WTC11 (cell line): ENCODE measurements at regions not wholly inside any gene's neighbourhood (a gene's known extent, or its start where the extent isn't known, plus 50 kb on each side); places are given as distances from the start of the nearest gene placed in this dataset.

Experiments
- CREB1 ChIP-seq: sonication (generic); formaldehyde crosslinking; IDR thresholded peaks from 2 replicates; pipeline ENCODE4 v1.8.0; 2023; ENCODE audit warnings: mild to moderate bottlenecking, missing genetic modification reagents
- CREM ChIP-seq: sonication (generic); formaldehyde crosslinking; IDR thresholded peaks from 2 replicates; pipeline ENCODE4 v1.8.1; 2022; ENCODE audit warnings: mild to moderate bottlenecking, missing genetic modification reagents, moderate library complexity
- ZNF138 ChIP-seq: sonication (generic); formaldehyde crosslinking; conservative IDR thresholded peaks from 2 replicates; pipeline ENCODE4 v1.8.1; 2022; ENCODE audit warnings: mild to moderate bottlenecking, moderate library complexity, missing genetic modification reagents
- ZNF232 ChIP-seq: sonication (generic); formaldehyde crosslinking; IDR thresholded peaks from 2 replicates; pipeline ENCODE4 v1.8.0; 2022; ENCODE audit warnings: mild to moderate bottlenecking, missing genetic modification reagents
- TF ChIP-seq, protein P1 (sequence below): fragments of 200-600 bp; IDR thresholded peaks from 2 replicates; pipeline ENCODE4 v1.8.0; 2022; ENCODE audit warnings: antibody characterized with exemption
- TF ChIP-seq, protein P2 (sequence below): sonication (generic); formaldehyde crosslinking; IDR thresholded peaks from 2 replicates; pipeline ENCODE4 v1.8.1; 2023; ENCODE audit warnings: mild to moderate bottlenecking, moderate library complexity, missing genetic modification reagents
- TF ChIP-seq, protein P3 (sequence below): sonication (generic); formaldehyde crosslinking; IDR thresholded peaks from 2 replicates; pipeline ENCODE4 v1.8.1; 2022; ENCODE audit warnings: low read depth, mild to moderate bottlenecking, moderate library complexity, missing genetic modification reagents, borderline replicate concordance
- TF ChIP-seq, protein P4 (sequence below): sonication (generic); formaldehyde crosslinking; IDR thresholded peaks from 2 replicates; pipeline ENCODE4 v1.8.1; 2023; ENCODE audit warnings: mild to moderate bottlenecking, missing genetic modification reagents

DNA sequence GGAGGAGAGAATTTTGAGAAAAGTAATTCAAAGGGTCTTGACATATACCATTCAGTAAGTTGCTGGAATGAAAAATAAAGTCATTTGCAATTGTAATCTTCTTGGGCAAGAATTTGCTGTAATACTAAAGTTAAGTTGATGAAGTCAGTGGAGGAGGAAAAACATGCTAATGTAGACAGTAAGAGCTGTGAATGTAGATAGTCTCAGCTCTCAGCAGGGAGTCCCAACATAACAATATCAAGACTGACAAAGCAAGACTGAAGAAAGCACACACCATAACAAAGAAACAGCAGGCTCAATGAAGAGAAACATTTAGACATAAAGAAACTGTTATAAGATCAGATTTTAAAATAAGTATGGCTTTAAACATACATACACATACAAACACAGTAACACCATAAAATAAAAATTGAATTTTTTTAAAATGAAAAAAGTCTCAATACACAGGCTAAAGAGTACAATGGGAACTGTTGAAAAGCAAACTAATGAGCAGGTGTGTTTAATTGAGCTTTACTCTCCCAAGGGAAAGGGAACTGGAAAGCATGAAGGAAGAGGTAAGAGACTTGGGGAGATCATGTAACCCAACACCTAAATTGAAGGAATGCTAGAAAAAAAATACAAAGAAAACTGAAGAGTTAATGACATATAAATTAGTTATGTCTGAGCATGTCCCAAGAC lies 336.3 kb upstream of the NCAM2 start:
- no peak for TF ChIP-seq ZNF232 (CRISPR knock-in tag)
- TF ChIP-seq, protein P1, sequence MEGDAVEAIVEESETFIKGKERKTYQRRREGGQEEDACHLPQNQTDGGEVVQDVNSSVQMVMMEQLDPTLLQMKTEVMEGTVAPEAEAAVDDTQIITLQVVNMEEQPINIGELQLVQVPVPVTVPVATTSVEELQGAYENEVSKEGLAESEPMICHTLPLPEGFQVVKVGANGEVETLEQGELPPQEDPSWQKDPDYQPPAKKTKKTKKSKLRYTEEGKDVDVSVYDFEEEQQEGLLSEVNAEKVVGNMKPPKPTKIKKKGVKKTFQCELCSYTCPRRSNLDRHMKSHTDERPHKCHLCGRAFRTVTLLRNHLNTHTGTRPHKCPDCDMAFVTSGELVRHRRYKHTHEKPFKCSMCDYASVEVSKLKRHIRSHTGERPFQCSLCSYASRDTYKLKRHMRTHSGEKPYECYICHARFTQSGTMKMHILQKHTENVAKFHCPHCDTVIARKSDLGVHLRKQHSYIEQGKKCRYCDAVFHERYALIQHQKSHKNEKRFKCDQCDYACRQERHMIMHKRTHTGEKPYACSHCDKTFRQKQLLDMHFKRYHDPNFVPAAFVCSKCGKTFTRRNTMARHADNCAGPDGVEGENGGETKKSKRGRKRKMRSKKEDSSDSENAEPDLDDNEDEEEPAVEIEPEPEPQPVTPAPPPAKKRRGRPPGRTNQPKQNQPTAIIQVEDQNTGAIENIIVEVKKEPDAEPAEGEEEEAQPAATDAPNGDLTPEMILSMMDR = no peak
- TF ChIP-seq, protein P2, sequence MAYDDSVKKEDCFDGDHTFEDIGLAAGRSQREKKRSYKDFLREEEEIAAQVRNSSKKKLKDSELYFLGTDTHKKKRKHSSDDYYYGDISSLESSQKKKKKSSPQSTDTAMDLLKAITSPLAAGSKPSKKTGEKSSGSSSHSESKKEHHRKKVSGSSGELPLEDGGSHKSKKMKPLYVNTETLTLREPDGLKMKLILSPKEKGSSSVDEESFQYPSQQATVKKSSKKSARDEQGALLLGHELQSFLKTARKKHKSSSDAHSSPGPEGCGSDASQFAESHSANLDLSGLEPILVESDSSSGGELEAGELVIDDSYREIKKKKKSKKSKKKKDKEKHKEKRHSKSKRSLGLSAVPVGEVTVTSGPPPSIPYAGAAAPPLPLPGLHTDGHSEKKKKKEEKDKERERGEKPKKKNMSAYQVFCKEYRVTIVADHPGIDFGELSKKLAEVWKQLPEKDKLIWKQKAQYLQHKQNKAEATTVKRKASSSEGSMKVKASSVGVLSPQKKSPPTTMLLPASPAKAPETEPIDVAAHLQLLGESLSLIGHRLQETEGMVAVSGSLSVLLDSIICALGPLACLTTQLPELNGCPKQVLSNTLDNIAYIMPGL (CRISPR knock-in tag) = no peak
- no peak for TF ChIP-seq ZNF138 (CRISPR knock-in tag)
- TF ChIP-seq, protein P3, sequence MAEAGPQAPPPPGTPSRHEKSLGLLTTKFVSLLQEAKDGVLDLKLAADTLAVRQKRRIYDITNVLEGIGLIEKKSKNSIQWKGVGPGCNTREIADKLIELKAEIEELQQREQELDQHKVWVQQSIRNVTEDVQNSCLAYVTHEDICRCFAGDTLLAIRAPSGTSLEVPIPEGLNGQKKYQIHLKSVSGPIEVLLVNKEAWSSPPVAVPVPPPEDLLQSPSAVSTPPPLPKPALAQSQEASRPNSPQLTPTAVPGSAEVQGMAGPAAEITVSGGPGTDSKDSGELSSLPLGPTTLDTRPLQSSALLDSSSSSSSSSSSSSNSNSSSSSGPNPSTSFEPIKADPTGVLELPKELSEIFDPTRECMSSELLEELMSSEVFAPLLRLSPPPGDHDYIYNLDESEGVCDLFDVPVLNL (CRISPR knock-in tag) = no peak
- TF ChIP-seq CREM (CRISPR knock-in tag) = no peak
- no peak for TF ChIP-seq CREB1 (CRISPR knock-in tag)
- TF ChIP-seq, protein P4, sequence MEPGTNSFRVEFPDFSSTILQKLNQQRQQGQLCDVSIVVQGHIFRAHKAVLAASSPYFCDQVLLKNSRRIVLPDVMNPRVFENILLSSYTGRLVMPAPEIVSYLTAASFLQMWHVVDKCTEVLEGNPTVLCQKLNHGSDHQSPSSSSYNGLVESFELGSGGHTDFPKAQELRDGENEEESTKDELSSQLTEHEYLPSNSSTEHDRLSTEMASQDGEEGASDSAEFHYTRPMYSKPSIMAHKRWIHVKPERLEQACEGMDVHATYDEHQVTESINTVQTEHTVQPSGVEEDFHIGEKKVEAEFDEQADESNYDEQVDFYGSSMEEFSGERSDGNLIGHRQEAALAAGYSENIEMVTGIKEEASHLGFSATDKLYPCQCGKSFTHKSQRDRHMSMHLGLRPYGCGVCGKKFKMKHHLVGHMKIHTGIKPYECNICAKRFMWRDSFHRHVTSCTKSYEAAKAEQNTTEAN = no peak
